H1 (cell line): ENCODE measurements at regions not wholly inside any gene's neighbourhood (a gene's known extent, or its start where the extent isn't known, plus 50 kb on each side); places are given as distances from the start of the nearest gene placed in this dataset.
A peak's percentile ranks its signal among the peaks of the same experiment; 100 is the strongest.

Source experiments
- CTCF ChIA-PET: fragments of 300-600 bp; sonication (Branson Sonifier 250); formaldehyde crosslinking; loops from one replicate; lab custom pipeline; 2021; ENCODE audit not compliant: partially characterized antibody; lab: Charles Lee
- POLR2A ChIA-PET: fragments of 300-600 bp; sonication (Branson Sonifier 250); formaldehyde crosslinking; loops from one replicate; lab custom pipeline; 2021; ENCODE audit warnings: inconsistent platforms; ENCODE audit not compliant: partially characterized antibody; lab: Charles Lee
- DNase-seq, 2 experiments: peaks; one replicate each; pipeline versions ENCODE4 v3.0.0 to v3.0.0-alpha.2; 2010 to 2022; ENCODE audit warnings: low spot score in 2 of 2, low read depth in 1 of 2, mixed read lengths in 1 of 2
- FAIRE-seq: peaks from 2 replicates; lab custom pipeline; 2011; peaks lifted over from hg19 to GRCh38; lab: Jason Lieb, UNC
- H2AFZ ChIP-seq: 2 replicates; pipeline ENCODE4 v1.8.1; 2012; ENCODE audit warnings: low read length, inconsistent platforms
- H2AK5ac ChIP-seq: 2 replicates; pipeline ENCODE4 v1.6.1; 2013; ENCODE audit warnings: low read depth, low read length
- H2BK120ac ChIP-seq: replicated peaks from 2 replicates; pipeline ENCODE3; 2013; ENCODE audit warnings: low read depth, low read length, inconsistent platforms
- H2BK12ac ChIP-seq: 2 replicates; pipeline ENCODE4 v1.6.1; 2013; ENCODE audit warnings: low read depth, low read length
- H2BK15ac ChIP-seq: 2 replicates; pipeline ENCODE4 v1.6.1; 2013; ENCODE audit warnings: low read length
- H2BK20ac ChIP-seq: 2 replicates; pipeline ENCODE4 v1.6.1; 2013; ENCODE audit warnings: low read length
- H2BK5ac ChIP-seq: 2 replicates; pipeline ENCODE4 v1.6.1; 2013; ENCODE audit warnings: low read depth, low read length
- H3K14ac ChIP-seq: 2 replicates; pipeline ENCODE4 v1.6.1; 2013; ENCODE audit warnings: inconsistent platforms; ENCODE audit not compliant: insufficient read length
- H3K18ac ChIP-seq: 2 replicates; pipeline ENCODE4 v1.6.1; 2013; ENCODE audit warnings: low read length; ENCODE audit errors: extremely low read depth
- H3K23ac ChIP-seq: 2 replicates; pipeline ENCODE4 v1.6.1; 2013; ENCODE audit warnings: inconsistent platforms; ENCODE audit not compliant: insufficient read length
- H3K23me2 ChIP-seq: 2 replicates; pipeline ENCODE4 v1.6.1; 2013; ENCODE audit warnings: low read depth, low read length
- H3K27ac ChIP-seq: 2 replicates; pipeline ENCODE4 v1.6.1; 2011; ENCODE audit warnings: low read depth, low read length, inconsistent platforms
- H3K27me3 ChIP-seq, 4 experiments: replicated peaks in 1 of 4; 1 replicate in 1 of 4; 2 replicates in 3 of 4; pipeline versions ENCODE4 v1.6.1 to v1.8.1; 2011 to 2013; ENCODE audit warnings: low read length in 3 of 4, mild to moderate bottlenecking in 3 of 4, inconsistent platforms in 2 of 4, mixed read lengths in 2 of 4, moderate library complexity in 1 of 4; ENCODE audit not compliant: control insufficient read depth in 3 of 4, insufficient read depth in 3 of 4; ENCODE audit errors: extremely low read depth in 1 of 4
- H3K36me3 ChIP-seq, 4 experiments: 2 replicates each; pipeline versions ENCODE4 v1.6.1 to v1.8.1; 2011 to 2013; ENCODE audit warnings: mild to moderate bottlenecking in 4 of 4, low read length in 3 of 4, moderate library complexity in 2 of 4, control low read depth in 1 of 4, inconsistent platforms in 1 of 4; ENCODE audit not compliant: insufficient read depth in 4 of 4, control insufficient read depth in 2 of 4
- H3K4ac ChIP-seq: replicated peaks from 2 replicates; pipeline ENCODE3; 2013; ENCODE audit warnings: low read length, low read depth, mixed read lengths, inconsistent platforms; ENCODE audit not compliant: insufficient read length
- H3K4me1 ChIP-seq, 4 experiments: replicated peaks in 1 of 4; 1 replicate in 1 of 4; 2 replicates in 3 of 4; pipeline versions ENCODE4 v1.6.1 to v1.8.1; 2011 to 2013; ENCODE audit warnings: low read length in 3 of 4, inconsistent platforms in 2 of 4, mixed read lengths in 1 of 4; ENCODE audit not compliant: insufficient read depth in 4 of 4, control insufficient read depth in 3 of 4
- H3K4me2 ChIP-seq, 2 experiments: 2 replicates each; pipeline versions ENCODE4 v1.6.1 to v1.8.1; 2011 to 2013; ENCODE audit warnings: low read depth in 2 of 2, low read length in 2 of 2, control low read depth in 1 of 2, inconsistent platforms in 1 of 2, mild to moderate bottlenecking in 1 of 2; ENCODE audit not compliant: insufficient read depth in 1 of 2
- H3K4me3 ChIP-seq, 4 experiments: fragments of 200-600, 300-600 bp in 1 of 4; sonication (generic), shearing (Covaris generic), sonication (Bioruptor Twin) in 1 of 4; 2 replicates each; pipeline versions ENCODE4 v1.5.1 to v1.8.1; 2011 to 2016; ENCODE audit warnings: low read length in 4 of 4, low read depth in 3 of 4, control low read depth in 2 of 4, inconsistent platforms in 2 of 4, mild to moderate bottlenecking in 2 of 4, mixed read lengths in 1 of 4, moderate library complexity in 1 of 4; ENCODE audit not compliant: insufficient read depth in 2 of 4; ENCODE audit errors: extremely low read depth in 1 of 4
- H3K56ac ChIP-seq: replicated peaks from 2 replicates; pipeline ENCODE3; 2013; ENCODE audit warnings: low read depth, mild to moderate bottlenecking, mixed read lengths, low read length, inconsistent platforms; ENCODE audit not compliant: insufficient read length
- H3K79me1 ChIP-seq: 2 replicates; pipeline ENCODE4 v1.6.1; 2013; ENCODE audit warnings: low read depth, low read length, control low read depth
- H3K79me2 ChIP-seq, 2 experiments: 2 replicates each; pipeline versions ENCODE4 v1.6.1 to v1.8.1; 2012 to 2013; ENCODE audit warnings: low read length in 2 of 2, mild to moderate bottlenecking in 2 of 2, inconsistent platforms in 1 of 2; ENCODE audit not compliant: insufficient read depth in 2 of 2, control insufficient read depth in 1 of 2
- H3K9ac ChIP-seq, 4 experiments: replicated peaks in 1 of 4; 1 replicate in 1 of 4; 2 replicates in 3 of 4; pipeline versions ENCODE4 v1.6.1 to v1.8.1; 2011 to 2013; ENCODE audit warnings: low read depth in 3 of 4, low read length in 3 of 4, control low read depth in 2 of 4, mild to moderate bottlenecking in 2 of 4, moderate library complexity in 2 of 4, inconsistent platforms in 1 of 4; ENCODE audit errors: extremely low read depth in 1 of 4
- H3K9me3 ChIP-seq, 2 experiments: 2 replicates each; pipeline versions ENCODE4 v1.6.1 to v1.8.1; 2012 to 2013; ENCODE audit warnings: mild to moderate bottlenecking in 2 of 2, moderate library complexity in 2 of 2, control low read depth in 1 of 2, inconsistent platforms in 1 of 2, low read depth in 1 of 2, low read length in 1 of 2, mixed read lengths in 1 of 2; ENCODE audit not compliant: insufficient read depth in 2 of 2
- H4K20me1 ChIP-seq, 2 experiments: replicated peaks in 1 of 2; 2 replicates each; pipeline versions ENCODE3 to v1.8.1; 2011 to 2013; ENCODE audit warnings: inconsistent platforms in 2 of 2, low read length in 2 of 2, mild to moderate bottlenecking in 1 of 2; ENCODE audit not compliant: insufficient read depth in 2 of 2, control insufficient read depth in 1 of 2
- H4K5ac ChIP-seq: 2 replicates; pipeline ENCODE4 v1.6.1; 2013; ENCODE audit warnings: low read length, low read depth, mixed read lengths, inconsistent platforms; ENCODE audit not compliant: insufficient read length
- H4K8ac ChIP-seq: 2 replicates; pipeline ENCODE4 v1.8.0; 2013; ENCODE audit warnings: mild to moderate bottlenecking, moderate library complexity, low read length, inconsistent platforms; ENCODE audit not compliant: insufficient read depth; ENCODE audit errors: extremely low read depth
- H4K91ac ChIP-seq: replicated peaks from 2 replicates; pipeline ENCODE3; 2013; ENCODE audit warnings: low read length, mixed read lengths, inconsistent platforms; ENCODE audit not compliant: insufficient read length
- ASH2L ChIP-seq: fragments of 200-600, 300-600 bp; sonication (generic); IDR thresholded peaks from one replicate; pipeline ENCODE4 v1.7.1; 2017; ENCODE audit warnings: low read length
- CTBP2 ChIP-seq: IDR thresholded peaks from 2 replicates; pipeline ENCODE4 v1.7.0; 2011; ENCODE audit warnings: borderline replicate concordance, mild to moderate bottlenecking, moderate library complexity, mixed read lengths, low read length; ENCODE audit not compliant: insufficient read depth, insufficient read length
- CTCF ChIP-seq, 3 experiments: IDR thresholded peaks; 1 replicate in 2 of 3; 2 replicates in 1 of 3; pipeline versions ENCODE4 v1.5.1 to v1.6.1; 2011; ENCODE audit warnings: low read length in 3 of 3, mild to moderate bottlenecking in 3 of 3, inconsistent platforms in 2 of 3, low read depth in 1 of 3, moderate library complexity in 1 of 3; ENCODE audit not compliant: insufficient read depth in 1 of 3; ENCODE audit errors: control extremely low read depth in 1 of 3
- FOSL1 ChIP-seq: IDR thresholded peaks from 2 replicates; pipeline ENCODE4 v1.6.1; 2011; ENCODE audit warnings: mild to moderate bottlenecking, low read depth, low read length, moderate library complexity; ENCODE audit not compliant: insufficient read depth
- HDAC2 ChIP-seq, 2 experiments: fragments of 300-600 bp in 1 of 2; sonication (generic) in 1 of 2; IDR thresholded peaks; 2 replicates each; pipeline ENCODE4 v1.6.1; 2011 to 2012; ENCODE audit warnings: low read depth in 2 of 2, low read length in 2 of 2, mild to moderate bottlenecking in 2 of 2, moderate library complexity in 2 of 2, borderline replicate concordance in 1 of 2, inconsistent platforms in 1 of 2
- RAD21 ChIP-seq, 2 experiments: IDR thresholded peaks in 1 of 2; conservative IDR thresholded peaks in 1 of 2; 2 replicates each; pipeline ENCODE4 v1.6.1; 2011; ENCODE audit warnings: low read depth in 2 of 2, low read length in 2 of 2, improper control_type of control experiment in 1 of 2, inconsistent platforms in 1 of 2, mild to moderate bottlenecking in 1 of 2, moderate library complexity in 1 of 2
- RNF2 ChIP-seq: fragments of 200-900, 300-1000 bp; sonication (generic); IDR thresholded peaks from 2 replicates; pipeline ENCODE4 v1.7.1; 2016; ENCODE audit warnings: borderline replicate concordance, low read depth, mild to moderate bottlenecking, antibody characterized with exemption, low read length; ENCODE audit not compliant: poor library complexity, severe bottlenecking; ENCODE audit errors: missing control alignments
- RXRA ChIP-seq: IDR thresholded peaks from 2 replicates; pipeline ENCODE4 v1.6.1; 2011; ENCODE audit warnings: low read depth, mild to moderate bottlenecking, low read length, moderate library complexity; ENCODE audit not compliant: insufficient read depth
- SP4 ChIP-seq: IDR thresholded peaks from 2 replicates; pipeline ENCODE4 v1.6.1; 2012; ENCODE audit warnings: low read length, inconsistent platforms
- SUZ12 ChIP-seq: fragments of 200-600 bp; sonication (generic); IDR thresholded peaks from 2 replicates; pipeline ENCODE4 v1.6.1; 2012; ENCODE audit warnings: mild to moderate bottlenecking, inconsistent platforms, low read length, moderate library complexity, mixed read lengths
- WGBS, 2 experiments: shearing (Covaris generic) in 1 of 2; methylation state at CpG; one replicate each; pipeline versions ENCODE4 v1.1.6 to v1.1.7; 2013 to 2015; ENCODE audit warnings: low lambda C conversion rate in 2 of 2, mixed read lengths in 2 of 2, inconsistent platforms in 1 of 2, low coverage in 1 of 2, missing lambda C conversion rate in 1 of 2; ENCODE audit not compliant: insufficient replicate concordance in 2 of 2, insufficient coverage in 1 of 2, insufficient read length in 1 of 2; ENCODE audit errors: extremely low coverage in 1 of 2, missing lambda C conversion rate in 1 of 2; 5-methylcytosine and 5-hydroxymethylcytosine counted together

DNA sequence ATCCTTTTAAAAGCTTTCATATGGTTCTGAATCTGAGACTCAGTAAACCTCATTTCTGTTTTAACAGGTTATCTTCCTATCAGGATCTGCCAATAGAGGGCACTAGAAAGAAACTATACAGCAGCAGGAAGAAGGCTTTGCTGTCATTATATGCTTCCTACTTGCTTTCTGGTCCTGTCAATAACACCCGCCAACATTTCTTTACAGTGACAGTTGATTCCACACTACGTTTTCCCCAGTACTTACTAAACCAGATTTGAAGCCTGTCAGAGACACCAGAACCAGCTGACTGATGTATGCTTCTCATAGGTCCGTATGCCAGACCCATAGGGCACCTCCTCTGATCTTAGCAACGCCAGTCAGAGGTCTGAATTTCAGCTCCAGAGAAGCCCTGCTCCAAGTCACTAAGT lies 341.0 kb upstream of the NEGR1 start:
- Histone ChIP-seq H3K23me2 (no peaks in the 10 kb centered on the region), H3K79me2 (no peaks in the 10 kb centered on the region)
- peak; percentile 48 for FAIRE-seq
- TF ChIP-seq ASH2L: no peak
- no peak for TF ChIP-seq HDAC2 (IDR thresholded peaks at IDR 0.05; ENCODE audit: borderline replicate concordance in 1 of 2, low read depth in 2 of 2, low read length in 2 of 2)
- TF ChIP-seq CTBP2: no peak
- no peak for TF ChIP-seq RXRA
- TF ChIP-seq RNF2: no peak
- TF ChIP-seq FOSL1: no peak
- no peak for TF ChIP-seq SP4
- peak in 2 of 3 experiments; percentile 30 to 61; a peak in 2 of 4 replicates for TF ChIP-seq CTCF (IDR thresholded peaks at IDR 0.05; ENCODE audit: control extremely low read depth in 1 of 3, insufficient read depth in 1 of 3, low read depth in 1 of 3, low read length in 3 of 3)
- peak; percentile 66 to 69 for TF ChIP-seq RAD21 (IDR thresholded peaks at IDR 0.05 in 1 of 2, conservative IDR thresholded peaks at IDR 0.05 in 1 of 2; ENCODE audit: low read depth in 2 of 2, low read length in 2 of 2)
- no peak for TF ChIP-seq SUZ12

More for the DNA sequence above, 341.0 kb upstream of the NEGR1 start:
- Histone ChIP-seq H3K36me3 (no peaks in the 10 kb centered on the region), H3K4me3 (no peak overlapping the region), H4K20me1 (no peaks in the 10 kb centered on the region), H2AFZ (no peak overlapping the region), H3K14ac (no peak overlapping the region), H2BK12ac (no peak overlapping the region), H3K79me1 (no peaks in the 10 kb centered on the region), H4K8ac (no peak overlapping the region), H4K5ac (no peak overlapping the region), H3K18ac (no peak overlapping the region), H2BK20ac (no peak overlapping the region), H4K91ac (no peak overlapping the region), H2BK5ac (no peak overlapping the region), H3K4ac (no peak overlapping the region), H2BK15ac (no peak overlapping the region), H3K9me3 (no peaks in the 10 kb centered on the region), H3K9ac (no peak overlapping the region), H3K56ac (no peak overlapping the region), H3K27me3 (no peaks in the 10 kb centered on the region), H3K4me1 (no peaks in the 10 kb centered on the region), H3K27ac (no peak overlapping the region), H3K23ac (no peak overlapping the region), H2BK120ac (no peak overlapping the region), H2AK5ac (no peak overlapping the region), H3K4me2 (no peak overlapping the region)
- ChIA-PET POLR2A (no interaction called here), CTCF (interaction anchor here (0.6 to 2.4 kb wide), 20 partner anchors 11 to 682 kb away, joined by 3 to 7 read pairs (median 3); no protein-coding TSS in a partner anchor)
- DNase-seq: peak in 1 of 2 experiments; percentile 50
- WGBS, 2 experiments: 47% methylated on average over 4 of the region's 4 CpGs; no CpG with 5 or more reads in 1 of the 2 experiments
